ENCODE measurements at regions not wholly inside any gene's neighbourhood (a gene's known extent, or its start where the extent isn't known, plus 50 kb on each side); places are given as distances from the start of the nearest gene placed in this dataset.
"Not testable (repeated sequence)": the region's sequence is repeated elsewhere in the genome, so short reads cannot be mapped to it uniquely, and the experiment has no call there.

GRCh38 chr2:8331068-8331467 is 350.8 kb upstream of the ID2 start:
- H3K4me3 ChIP-seq (ENCODE audit: low read depth in 1 of 2, low read length in 1 of 2) = no peak overlapping the region
- no peak for TF ChIP-seq CTCF (IDR thresholded peaks at IDR 0.05)
- H3K27me3 ChIP-seq = no peaks in the 10 kb centered on the region
- no peaks in the 10 kb centered on the region for H3K36me3 ChIP-seq
- H3K4me1 ChIP-seq (ENCODE audit: control insufficient read depth in 1 of 2, insufficient read depth in 1 of 2, low read depth in 1 of 2, low read length in 1 of 2) = peaks cover 32 to 38% of the 10 kb centered on the region in 2 experiments
- no peaks in the 10 kb centered on the region for H3K9me3 ChIP-seq
- no peak overlapping the region for H3K27ac ChIP-seq

GRCh38 chr2:8332646-8333045 is 349.2 kb upstream of the ID2 start:
- no peak for TF ChIP-seq CTCF (IDR thresholded peaks at IDR 0.05)

DNA sequence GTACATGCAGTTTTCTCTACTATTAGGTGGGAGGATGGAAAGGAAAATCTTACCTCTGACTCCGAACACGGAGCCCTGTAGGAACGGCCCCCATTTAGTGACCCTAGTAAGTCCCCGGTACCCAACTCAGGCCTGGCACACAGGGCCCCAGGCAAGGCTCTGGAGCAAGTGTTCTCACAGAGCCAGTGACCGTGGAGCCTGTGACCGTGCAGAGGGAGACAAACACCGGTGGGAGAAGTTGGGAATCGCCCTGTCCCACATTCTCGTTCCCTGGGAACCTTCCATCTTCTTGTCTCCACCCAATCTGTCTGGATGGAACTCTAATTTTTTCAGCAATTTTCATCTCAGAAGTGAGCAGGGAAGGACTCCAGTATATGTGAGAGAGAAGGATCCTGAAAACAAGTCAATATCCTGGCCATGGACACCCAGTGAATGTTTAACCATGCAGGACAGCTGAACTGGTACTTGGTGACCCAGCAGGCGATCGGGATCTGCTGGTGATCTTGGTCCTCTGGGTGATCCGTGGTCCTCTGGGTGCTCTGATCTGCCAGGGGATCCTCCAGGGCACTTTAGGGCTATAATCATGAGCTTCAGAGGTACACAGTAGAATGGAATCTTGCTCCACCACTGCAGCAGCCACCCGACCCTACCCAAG is 348.6 kb upstream of the ID2 start:
- Histone ChIP-seq H3K9me3 (no peaks in the 10 kb centered on the region), H3K27me3 (no peaks in the 10 kb centered on the region), H3K4me3 (ENCODE audit: low read depth in 1 of 2, low read length in 1 of 2) (no peak overlapping the region), H3K4me1 (ENCODE audit: control insufficient read depth in 1 of 2, insufficient read depth in 1 of 2, low read depth in 1 of 2, low read length in 1 of 2) (peaks cover 25 to 29% of the 10 kb centered on the region in 2 experiments), H3K27ac (no peak overlapping the region), H3K36me3 (no peaks in the 10 kb centered on the region)
- no peak for TF ChIP-seq CTCF (IDR thresholded peaks at IDR 0.05)

More at GRCh38 chr2:8332646-8333045, 349.2 kb upstream of the ID2 start:
- no peaks in the 10 kb centered on the region for H3K36me3 ChIP-seq
- H3K4me1 ChIP-seq (ENCODE audit: control insufficient read depth in 1 of 2, insufficient read depth in 1 of 2, low read depth in 1 of 2, low read length in 1 of 2) = peaks cover 31 to 36% of the 10 kb centered on the region in 2 experiments
- H3K9me3 ChIP-seq = no peaks in the 10 kb centered on the region
- no peaks in the 10 kb centered on the region for H3K27me3 ChIP-seq
- no peak overlapping the region for H3K27ac ChIP-seq
- no peak overlapping the region for H3K4me3 ChIP-seq (ENCODE audit: low read depth in 1 of 2, low read length in 1 of 2)

GRCh38 chr2:8333832-8334187 is 348.0 kb upstream of the ID2 start:
- not testable (repeated sequence) for H3K36me3 ChIP-seq; H3K4me3 ChIP-seq (ENCODE audit: low read depth in 1 of 2, low read length in 1 of 2); H3K9me3 ChIP-seq; H3K27me3 ChIP-seq; H3K27ac ChIP-seq
- H3K4me1 ChIP-seq (ENCODE audit: control insufficient read depth in 1 of 2, insufficient read depth in 1 of 2, low read depth in 1 of 2, low read length in 1 of 2) = peaks cover 20 to 24% of the 10 kb centered on the region in 2 experiments

DNA sequence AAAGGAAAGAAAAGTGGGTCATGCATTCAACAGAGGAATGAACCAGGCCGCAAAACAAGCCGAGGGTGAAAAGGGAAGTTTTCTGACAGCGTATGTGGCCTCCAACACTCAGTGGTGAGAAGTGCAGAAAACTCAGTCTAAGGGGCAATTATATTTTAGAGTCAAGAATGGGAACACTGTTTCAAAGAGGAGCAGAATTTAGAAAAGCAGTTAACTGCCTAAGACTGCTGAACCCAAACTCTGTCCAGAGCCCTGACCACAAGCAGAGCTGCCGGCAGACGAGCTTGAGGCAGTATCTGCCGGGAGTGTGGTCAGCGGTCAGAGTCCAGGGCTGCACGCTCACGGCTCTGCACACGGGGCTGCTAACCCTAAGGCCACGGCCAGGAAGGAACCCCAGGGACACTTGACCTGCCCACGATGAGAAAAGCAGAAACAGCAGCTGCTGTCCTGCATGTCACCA is 347.0 kb upstream of the ID2 start:
- no peak for TF ChIP-seq CTCF (IDR thresholded peaks at IDR 0.05)
- H3K27ac ChIP-seq = peak overlapping the region; percentile 59
- no peaks in the 10 kb centered on the region for H3K36me3 ChIP-seq
- no peaks in the 10 kb centered on the region for H3K27me3 ChIP-seq
- H3K4me3 ChIP-seq (ENCODE audit: low read depth in 1 of 2, low read length in 1 of 2) = no peak overlapping the region
- H3K4me1 ChIP-seq (ENCODE audit: control insufficient read depth in 1 of 2, insufficient read depth in 1 of 2, low read depth in 1 of 2, low read length in 1 of 2) = peaks cover 13 to 15% of the 10 kb centered on the region in 2 experiments
- H3K9me3 ChIP-seq = no peaks in the 10 kb centered on the region

DNA sequence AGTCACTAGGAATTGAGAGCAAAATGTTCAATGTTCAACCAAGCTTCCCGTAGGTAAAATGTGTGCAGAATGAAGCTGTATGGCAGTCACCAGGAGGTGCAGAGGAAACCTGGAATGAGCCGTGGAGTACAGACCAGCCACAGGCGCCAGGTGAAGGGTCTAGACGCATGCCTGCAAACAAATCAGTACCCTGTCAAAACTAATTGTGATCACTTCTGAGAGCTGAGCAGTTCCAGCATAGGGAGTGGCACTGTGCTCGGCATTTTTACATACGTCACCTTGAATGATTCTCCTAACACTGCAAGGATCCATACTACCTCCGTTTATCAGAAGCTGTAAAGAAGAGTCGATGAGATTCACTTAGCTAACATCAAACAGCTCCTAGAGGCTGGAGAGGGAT is 346.1 kb upstream of the ID2 start:
- no peak overlapping the region for H3K4me3 ChIP-seq (ENCODE audit: low read depth in 1 of 2, low read length in 1 of 2)
- H3K27me3 ChIP-seq = no peaks in the 10 kb centered on the region
- no peak overlapping the region for H3K27ac ChIP-seq
- H3K36me3 ChIP-seq = no peaks in the 10 kb centered on the region
- peaks cover 11 to 15% of the 10 kb centered on the region in 2 experiments for H3K4me1 ChIP-seq (ENCODE audit: control insufficient read depth in 1 of 2, insufficient read depth in 1 of 2, low read depth in 1 of 2, low read length in 1 of 2)
- no peak for TF ChIP-seq CTCF (IDR thresholded peaks at IDR 0.05)
- H3K9me3 ChIP-seq = no peaks in the 10 kb centered on the region
